ENCODE measurements at regions not wholly inside any gene's neighbourhood (a gene's known extent, or its start where the extent isn't known, plus 50 kb on each side); places are given as distances from the start of the nearest gene placed in this dataset.

- TF ChIP-seq E2F4 (IDR thresholded peaks at IDR 0.05; ENCODE audit: low read depth, low read length) (no peak), ZBTB33 (IDR thresholded peaks at IDR 0.05) (no peak), SMARCA5 (IDR thresholded peaks at IDR 0.05) (no peak), ZBED1 (IDR thresholded peaks at IDR 0.05; ENCODE audit: borderline replicate concordance) (no peak)
These were observed 1959.8 kb upstream of the DEFB115 start (continued) for GRCh38 chr20:29297411-29298270.

GRCh38 chr20:29298271-29298590 is 1959.2 kb upstream of the DEFB115 start:
- intact Hi-C loops (cut with micrococcal nuclease; ENCODE audit: unreplicated experiment) (no loop called here), in situ Hi-C loops (cut with MboI) (no loop called here)
- H4K20me1 ChIP-seq (ENCODE audit: control insufficient read depth, insufficient read depth), result no peaks in the 10 kb centered on the region
- no peaks in the 10 kb centered on the region for H3K79me2 ChIP-seq (ENCODE audit: control insufficient read depth, insufficient read depth, low read length)
- BruUV-seq (replicated peaks), result no TSS peak
- no peak overlapping the region for H3K4me2 ChIP-seq (ENCODE audit: control insufficient read depth, insufficient read depth)
- 51% methylated on average over 12 of the region's 12 CpGs for WGBS (ENCODE audit: insufficient coverage, insufficient replicate concordance, low lambda C conversion rate, missing lambda C conversion rate)
- H3K27ac ChIP-seq (ENCODE audit: control insufficient read depth, insufficient read depth), result no peak overlapping the region
- ChIA-PET POLR2A (no interaction called here), SMC1A (ENCODE audit: uncharacterized antibody, unreplicated experiment) (no interaction called here), RAD21 (ENCODE audit: unreplicated experiment) (no interaction called here), CTCF (no interaction called here)
- H3K9ac ChIP-seq (ENCODE audit: control insufficient read depth, insufficient read depth, low read length), result no peak overlapping the region
- no peak for TF ChIP-seq ZBED1 (IDR thresholded peaks at IDR 0.05; ENCODE audit: borderline replicate concordance)
- no peak for TF ChIP-seq FOXM1 (IDR thresholded peaks at IDR 0.05; ENCODE audit: low read depth, low read length)
- no peak for TF ChIP-seq FOS (IDR thresholded peaks at IDR 0.05; ENCODE audit: borderline replicate concordance, extremely low read depth, insufficient read length)
- no peaks in the 10 kb centered on the region for H3K4me1 ChIP-seq (ENCODE audit: control insufficient read depth, insufficient read depth, low read length)
- FAIRE-seq (no peak), DNase-seq (ENCODE audit: low read depth, low spot score) (no peak), ATAC-seq (no peak)
- H2AFZ ChIP-seq (ENCODE audit: control insufficient read depth, low read depth, low read length), result no peak overlapping the region
- no peaks in the 10 kb centered on the region for H3K27me3 ChIP-seq (replicated peaks in 1 of 2; ENCODE audit: control insufficient read depth in 2 of 2, insufficient read depth in 2 of 2, low read length in 1 of 2)
- H3K36me3 ChIP-seq (ENCODE audit: control insufficient read depth in 2 of 2, insufficient read depth in 2 of 2, low read length in 1 of 2), result no peaks in the 10 kb centered on the region
- no peaks in the 10 kb centered on the region; the same call in 2 of the 3 replicates for H3K9me3 ChIP-seq (replicated peaks; ENCODE audit: control insufficient read depth, insufficient read depth, low read length)
- H3K4me3 ChIP-seq, result no peak overlapping the region

Data from GM12878 (cell line).